Fibroblast of villous mesenchyme (primary cell): ENCODE measurements at regions not wholly inside any gene's neighbourhood (a gene's known extent, or its start where the extent isn't known, plus 50 kb on each side); places are given as distances from the start of the nearest gene placed in this dataset.

Source experiments
- DNase-seq: peaks from one replicate; pipeline ENCODE4 v3.0.0-alpha.2; 2010; ENCODE audit warnings: low read depth
- H3K4me3 ChIP-seq: 2 replicates; pipeline ENCODE4 v1.5.1; 2011; ENCODE audit warnings: low read depth, mild to moderate bottlenecking, low read length
- TF ChIP-seq, protein P1 (sequence below): IDR thresholded peaks from 2 replicates; pipeline ENCODE4 v1.5.1; 2012; ENCODE audit warnings: low read depth, mild to moderate bottlenecking, low read length; ENCODE audit not compliant: insufficient read depth

DNA sequence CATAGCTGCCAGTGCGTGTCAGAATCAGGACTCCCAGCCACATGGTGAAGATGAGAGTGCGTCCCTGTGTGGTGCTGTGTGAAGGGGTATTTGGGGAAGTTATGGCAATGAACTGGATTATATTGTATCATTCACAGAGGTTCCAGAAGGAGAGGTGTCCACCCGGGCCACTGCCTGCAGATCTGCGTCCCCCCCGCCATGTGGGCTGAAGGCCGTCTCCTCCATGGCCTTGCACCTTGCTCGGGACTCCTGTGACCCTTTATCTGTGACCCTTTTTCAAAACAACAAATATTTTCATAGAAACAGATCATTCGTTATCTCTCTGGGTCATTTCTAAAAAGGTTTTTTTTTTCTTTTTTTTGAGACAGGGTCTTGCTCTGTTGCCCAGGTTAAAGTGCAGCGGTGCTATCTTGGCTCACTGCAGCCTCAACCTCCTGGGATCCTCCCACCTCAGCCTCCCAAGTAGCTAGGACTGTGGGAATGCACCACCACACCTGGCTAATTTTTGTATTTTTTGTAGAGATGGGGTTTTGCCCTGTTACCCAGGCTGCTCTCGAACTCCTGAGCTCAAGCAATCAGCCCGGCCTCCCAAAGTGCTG is 120.2 kb upstream of the ERRFI1 start:
- TF ChIP-seq, protein P1, sequence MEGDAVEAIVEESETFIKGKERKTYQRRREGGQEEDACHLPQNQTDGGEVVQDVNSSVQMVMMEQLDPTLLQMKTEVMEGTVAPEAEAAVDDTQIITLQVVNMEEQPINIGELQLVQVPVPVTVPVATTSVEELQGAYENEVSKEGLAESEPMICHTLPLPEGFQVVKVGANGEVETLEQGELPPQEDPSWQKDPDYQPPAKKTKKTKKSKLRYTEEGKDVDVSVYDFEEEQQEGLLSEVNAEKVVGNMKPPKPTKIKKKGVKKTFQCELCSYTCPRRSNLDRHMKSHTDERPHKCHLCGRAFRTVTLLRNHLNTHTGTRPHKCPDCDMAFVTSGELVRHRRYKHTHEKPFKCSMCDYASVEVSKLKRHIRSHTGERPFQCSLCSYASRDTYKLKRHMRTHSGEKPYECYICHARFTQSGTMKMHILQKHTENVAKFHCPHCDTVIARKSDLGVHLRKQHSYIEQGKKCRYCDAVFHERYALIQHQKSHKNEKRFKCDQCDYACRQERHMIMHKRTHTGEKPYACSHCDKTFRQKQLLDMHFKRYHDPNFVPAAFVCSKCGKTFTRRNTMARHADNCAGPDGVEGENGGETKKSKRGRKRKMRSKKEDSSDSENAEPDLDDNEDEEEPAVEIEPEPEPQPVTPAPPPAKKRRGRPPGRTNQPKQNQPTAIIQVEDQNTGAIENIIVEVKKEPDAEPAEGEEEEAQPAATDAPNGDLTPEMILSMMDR: no peak
- no peak overlapping the region for H3K4me3 ChIP-seq
- no peak for DNase-seq

DNA sequence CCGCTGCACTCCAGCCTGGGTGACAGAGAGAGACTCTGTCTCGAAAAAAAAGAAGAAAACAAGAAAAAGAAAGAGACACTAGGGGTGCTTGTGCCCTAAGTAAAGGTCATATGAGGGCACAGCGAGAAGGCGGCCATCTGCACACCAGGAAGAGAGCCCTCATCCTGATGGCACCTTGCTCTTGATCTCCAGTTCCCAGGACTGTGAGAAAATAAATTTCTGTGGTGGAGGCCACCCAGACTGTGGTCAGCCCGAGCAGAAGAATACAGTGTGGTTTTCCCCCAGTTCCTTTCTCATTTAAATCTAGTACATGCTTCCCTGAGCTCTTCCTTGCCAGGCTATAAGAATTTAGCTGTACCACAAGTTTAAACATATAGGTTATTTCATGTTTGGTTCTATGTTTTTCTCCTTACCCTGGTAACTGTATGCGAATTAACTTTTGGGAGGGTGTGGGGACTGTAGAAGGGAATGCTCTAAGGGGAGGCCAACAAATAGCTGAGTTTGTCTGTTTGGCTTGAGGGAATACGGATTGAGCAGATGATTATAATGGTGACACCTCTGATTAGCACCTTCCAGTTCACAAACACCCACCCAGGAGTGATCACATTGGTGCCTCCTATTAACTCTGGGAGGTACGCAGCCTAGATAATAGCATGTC is 119.6 kb upstream of the ERRFI1 start:
- TF ChIP-seq, protein P1: no peak
- H3K4me3 ChIP-seq: no peak overlapping the region
- no peak for DNase-seq

DNA sequence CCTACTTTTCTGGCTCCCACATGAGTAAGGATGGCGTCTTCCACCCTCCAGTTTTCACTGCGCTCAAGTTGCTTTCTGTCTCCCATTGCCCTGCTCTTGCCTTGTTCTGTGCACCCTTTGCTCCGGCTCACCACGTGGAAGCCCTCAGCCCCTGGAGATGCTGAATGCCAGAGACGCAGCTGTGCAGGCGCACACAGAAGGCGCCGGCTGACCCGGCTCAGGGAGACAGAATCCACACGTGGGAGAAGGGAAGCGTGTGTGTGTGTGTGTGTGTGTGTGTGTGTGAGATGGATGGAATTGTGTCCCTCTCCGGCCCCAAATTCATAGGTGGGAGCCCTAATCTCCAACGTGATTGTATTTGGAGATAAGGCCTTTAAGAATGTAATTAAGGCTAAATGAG is 118.2 kb upstream of the ERRFI1 start:
- H3K4me3 ChIP-seq: no peak overlapping the region
- DNase-seq: no peak
- TF ChIP-seq, protein P1: no peak

DNA sequence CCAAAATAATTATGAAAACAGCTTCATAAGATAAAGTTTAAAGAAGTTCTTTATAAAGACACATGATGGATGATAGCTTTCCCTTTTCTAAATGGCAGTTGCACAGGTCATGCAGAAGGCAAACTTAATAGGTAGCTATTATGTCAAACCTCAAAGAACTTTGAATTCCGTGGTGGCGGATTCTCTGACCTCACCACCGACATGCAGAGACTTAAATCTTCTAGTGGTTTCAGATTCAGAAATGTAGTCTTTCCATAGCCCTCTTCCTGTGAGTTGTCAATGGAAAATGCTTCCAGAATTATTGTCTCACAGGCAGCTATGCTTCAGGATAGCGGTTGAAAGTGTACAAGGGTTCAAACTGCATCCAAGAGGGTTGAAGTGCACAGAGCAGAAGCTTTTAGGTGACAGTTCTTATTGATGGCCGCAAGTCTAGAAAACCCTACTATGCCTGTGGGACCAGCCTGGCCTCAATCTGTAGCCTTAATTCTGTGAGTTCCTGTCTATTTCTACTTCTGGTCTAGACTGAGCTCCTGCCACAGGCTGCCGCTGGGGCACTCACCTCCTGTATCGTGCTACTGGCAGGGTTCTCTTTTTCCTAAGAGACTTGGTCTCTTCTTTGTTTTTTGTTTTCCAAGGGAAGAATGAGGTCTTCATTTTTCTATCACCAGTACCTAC is 117.0 kb upstream of the ERRFI1 start:
- H3K4me3 ChIP-seq: no peak overlapping the region
- DNase-seq: peak; percentile 73
- TF ChIP-seq, protein P1: no peak

DNA sequence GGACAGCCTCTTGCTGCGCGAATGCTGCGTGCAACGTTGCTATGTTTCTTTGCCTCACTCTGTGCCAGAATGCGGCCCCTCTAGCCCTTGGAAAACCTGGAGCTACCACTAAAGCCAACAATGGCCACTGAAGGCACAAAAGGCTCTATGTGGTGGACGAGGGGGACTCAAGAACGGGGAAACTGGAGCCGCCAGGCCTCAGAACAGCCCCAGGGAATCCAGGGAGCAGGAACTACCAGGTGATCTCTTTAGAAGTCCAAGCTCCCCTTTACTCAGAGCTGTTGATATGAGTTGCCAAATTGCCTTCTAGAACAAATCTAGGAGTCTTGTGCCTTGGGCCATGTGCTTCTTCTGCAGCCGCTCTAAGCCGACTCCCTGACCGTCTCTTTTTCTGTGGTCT is 113.8 kb upstream of the ERRFI1 start:
- DNase-seq: no peak
- TF ChIP-seq, protein P1: no peak

DNA sequence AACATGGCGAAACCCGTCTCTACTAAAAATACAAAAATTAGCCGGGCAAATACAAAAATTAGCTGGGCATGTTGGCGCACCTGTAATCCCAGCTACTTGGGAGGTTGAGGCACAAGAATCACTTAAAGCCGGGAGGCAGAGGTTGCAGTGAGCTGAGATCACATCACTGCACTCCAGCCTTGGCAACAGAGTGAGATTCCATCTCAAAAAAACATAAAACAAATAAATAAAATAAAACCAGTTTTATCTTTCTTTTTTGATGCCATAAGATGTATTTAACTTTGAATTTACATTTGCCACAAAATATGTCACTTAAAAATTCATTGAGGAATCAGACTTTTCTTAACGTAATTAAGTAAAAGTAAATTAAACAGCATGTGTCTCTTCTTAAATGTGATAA is 113.3 kb upstream of the ERRFI1 start:
- no peak overlapping the region for H3K4me3 ChIP-seq
- no peak for DNase-seq
- TF ChIP-seq, protein P1: no peak

More for the DNA sequence above, 113.8 kb upstream of the ERRFI1 start:
- no peak overlapping the region for H3K4me3 ChIP-seq
